Loucy (cell line): ENCODE measurements at regions not wholly inside any gene's neighbourhood (a gene's known extent, or its start where the extent isn't known, plus 50 kb on each side); places are given as distances from the start of the nearest gene placed in this dataset.

ENCODE experiments used
- EZH2phosphoT487 ChIP-seq: fragments of 200-600 bp; IDR thresholded peaks from 2 replicates; pipeline ENCODE4 v1.6.1; 2018; ENCODE audit warnings: antibody characterized with exemption, mild to moderate bottlenecking, moderate library complexity, borderline replicate concordance
- TF ChIP-seq, protein P1 (sequence below): fragments of 200-600 bp; sonication (generic); conservative IDR thresholded peaks from 2 replicates; pipeline ENCODE4 v1.5.1; 2014; ENCODE audit warnings: mild to moderate bottlenecking, antibody characterized with exemption, low read length

DNA sequence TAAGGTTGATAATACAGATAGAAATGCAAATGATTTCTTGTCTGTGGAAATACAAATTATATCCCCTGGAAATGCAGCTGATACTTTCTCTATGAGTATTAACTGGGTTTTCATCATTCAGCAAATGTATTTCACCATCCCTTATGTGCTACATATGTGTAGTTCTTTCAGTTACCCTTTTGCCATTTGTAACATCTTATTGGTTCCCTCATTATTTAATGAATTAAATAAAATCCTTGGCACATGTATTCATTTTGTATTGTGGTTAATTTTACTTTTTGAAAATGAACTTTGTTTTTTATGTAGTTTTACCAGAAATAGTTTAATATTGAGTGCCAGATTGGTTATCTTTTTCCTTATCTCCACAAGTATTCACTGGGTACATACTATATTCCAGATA is 89.9 kb upstream of the DEPDC1 start:
- TF ChIP-seq, protein P1, sequence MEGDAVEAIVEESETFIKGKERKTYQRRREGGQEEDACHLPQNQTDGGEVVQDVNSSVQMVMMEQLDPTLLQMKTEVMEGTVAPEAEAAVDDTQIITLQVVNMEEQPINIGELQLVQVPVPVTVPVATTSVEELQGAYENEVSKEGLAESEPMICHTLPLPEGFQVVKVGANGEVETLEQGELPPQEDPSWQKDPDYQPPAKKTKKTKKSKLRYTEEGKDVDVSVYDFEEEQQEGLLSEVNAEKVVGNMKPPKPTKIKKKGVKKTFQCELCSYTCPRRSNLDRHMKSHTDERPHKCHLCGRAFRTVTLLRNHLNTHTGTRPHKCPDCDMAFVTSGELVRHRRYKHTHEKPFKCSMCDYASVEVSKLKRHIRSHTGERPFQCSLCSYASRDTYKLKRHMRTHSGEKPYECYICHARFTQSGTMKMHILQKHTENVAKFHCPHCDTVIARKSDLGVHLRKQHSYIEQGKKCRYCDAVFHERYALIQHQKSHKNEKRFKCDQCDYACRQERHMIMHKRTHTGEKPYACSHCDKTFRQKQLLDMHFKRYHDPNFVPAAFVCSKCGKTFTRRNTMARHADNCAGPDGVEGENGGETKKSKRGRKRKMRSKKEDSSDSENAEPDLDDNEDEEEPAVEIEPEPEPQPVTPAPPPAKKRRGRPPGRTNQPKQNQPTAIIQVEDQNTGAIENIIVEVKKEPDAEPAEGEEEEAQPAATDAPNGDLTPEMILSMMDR = no peak
- TF ChIP-seq EZH2phosphoT487 = no peak
